ENCODE measurements at regions not wholly inside any gene's neighbourhood (a gene's known extent, or its start where the extent isn't known, plus 50 kb on each side); places are given as distances from the start of the nearest gene placed in this dataset.

DNA sequence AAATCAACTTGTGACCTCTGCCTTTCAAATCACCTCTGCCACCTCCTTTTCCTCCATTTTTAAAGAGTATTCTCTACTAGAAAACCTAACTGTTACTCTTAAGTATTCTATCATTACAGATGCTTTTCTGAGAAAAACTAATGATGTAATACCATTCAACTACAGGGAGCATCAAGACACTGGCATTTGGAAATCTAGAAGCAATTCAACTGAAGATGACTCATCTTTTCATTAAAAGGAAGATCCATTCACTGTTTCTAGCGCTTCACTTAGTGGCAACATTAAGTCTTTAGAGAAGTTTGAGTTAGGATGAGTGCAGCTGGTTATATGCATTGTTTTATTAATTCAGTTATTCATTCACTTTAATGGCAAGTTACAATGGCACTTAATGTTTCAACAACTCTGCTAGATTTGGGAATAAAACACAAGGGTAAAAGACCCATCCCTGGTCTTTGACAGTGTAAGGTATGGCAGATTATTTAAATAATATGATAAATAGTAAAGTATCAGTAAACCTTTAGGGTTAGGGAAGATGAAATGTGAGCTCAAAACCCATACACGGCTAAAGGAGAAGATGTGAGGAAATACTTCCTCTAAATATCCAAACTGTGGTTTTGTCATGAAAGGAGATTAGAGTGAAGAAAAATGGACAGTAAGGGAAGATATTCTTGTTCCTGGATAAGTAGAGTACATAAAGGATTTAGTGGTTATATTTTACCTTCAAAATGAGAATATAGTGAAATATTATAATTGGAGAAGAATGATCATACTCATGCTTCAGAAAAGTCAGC lies 61.7 kb downstream of the KCNJ2 start:
- DNase-seq, result no peak

DNA sequence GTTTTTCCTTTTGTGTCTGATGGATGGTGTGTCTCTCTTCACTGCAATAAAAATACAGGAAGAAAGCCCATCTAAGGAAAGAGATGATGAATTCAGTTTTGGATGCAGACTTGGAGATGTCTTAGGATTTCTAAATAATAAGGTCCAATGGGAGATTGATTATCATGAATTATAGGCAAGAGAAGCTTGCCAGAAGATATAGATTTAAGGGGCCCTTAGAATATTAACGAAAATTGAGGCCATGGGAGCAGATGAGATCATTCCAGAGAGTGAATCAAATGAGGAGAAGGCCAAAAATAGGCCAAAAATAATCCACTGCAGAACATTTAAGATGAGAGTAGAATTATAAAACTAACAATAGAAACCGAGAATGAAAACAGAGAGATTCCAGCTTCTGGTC lies 63.1 kb downstream of the KCNJ2 start:
- no peak for DNase-seq

DNA sequence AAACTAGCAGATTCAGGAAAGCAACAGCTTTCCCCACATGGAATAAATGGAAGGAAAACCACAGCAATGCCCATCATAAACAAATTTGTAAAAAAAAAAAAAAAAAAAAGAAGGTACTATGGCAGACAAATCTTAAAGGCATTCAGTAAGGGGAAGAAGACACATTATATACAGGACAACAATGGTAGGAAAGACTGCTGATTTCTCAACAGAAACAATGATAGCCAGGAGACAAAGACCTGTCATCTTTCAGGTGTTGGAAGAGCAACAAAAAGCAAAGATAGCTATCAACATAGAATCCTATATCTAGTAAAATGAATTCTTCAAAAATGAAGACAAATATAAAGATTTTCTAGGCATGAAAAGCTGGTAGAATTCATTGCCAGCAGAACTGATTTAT lies 65.9 kb downstream of the KCNJ2 start:
- no peak for DNase-seq

DNA sequence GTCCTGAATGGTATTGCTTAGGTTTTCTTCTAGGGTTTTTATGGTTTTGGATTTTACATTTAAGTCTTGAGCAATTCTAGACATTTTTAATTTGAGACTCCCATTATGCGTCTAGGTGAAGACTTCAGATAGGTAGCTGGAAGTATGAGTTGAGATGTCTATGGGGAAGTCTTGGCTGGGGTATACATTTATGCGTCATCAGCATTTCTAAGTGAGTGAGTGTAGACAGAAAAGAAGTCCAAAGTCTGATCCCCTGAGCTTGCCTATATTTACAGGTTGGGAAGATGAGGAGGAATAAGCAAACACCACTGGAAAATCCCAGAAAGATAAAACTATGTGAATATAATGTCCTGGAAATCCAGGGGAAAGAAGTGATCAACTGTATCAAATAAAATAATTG lies 68.9 kb downstream of the KCNJ2 start:
- DNase-seq, result no peak

DNA sequence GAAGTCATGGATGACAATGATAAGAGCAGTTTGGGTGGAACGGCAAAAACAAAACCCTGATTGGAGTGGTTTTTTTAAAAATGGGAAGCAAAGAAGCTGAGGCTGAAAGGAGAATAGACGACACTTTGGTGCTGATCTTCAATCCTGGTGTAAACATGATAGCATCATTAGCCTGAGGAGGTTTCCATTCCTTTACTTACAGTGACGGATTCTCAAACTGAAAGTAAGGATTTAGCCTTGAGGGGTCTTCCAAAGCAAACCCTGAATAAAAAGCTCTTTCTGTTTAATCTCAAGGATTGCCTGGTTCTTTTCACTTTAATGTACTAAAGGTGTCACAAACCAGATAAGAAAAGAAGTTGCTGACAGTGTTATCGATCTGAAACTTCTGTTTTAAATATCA lies 69.3 kb downstream of the KCNJ2 start:
- no peak for DNase-seq

DNA sequence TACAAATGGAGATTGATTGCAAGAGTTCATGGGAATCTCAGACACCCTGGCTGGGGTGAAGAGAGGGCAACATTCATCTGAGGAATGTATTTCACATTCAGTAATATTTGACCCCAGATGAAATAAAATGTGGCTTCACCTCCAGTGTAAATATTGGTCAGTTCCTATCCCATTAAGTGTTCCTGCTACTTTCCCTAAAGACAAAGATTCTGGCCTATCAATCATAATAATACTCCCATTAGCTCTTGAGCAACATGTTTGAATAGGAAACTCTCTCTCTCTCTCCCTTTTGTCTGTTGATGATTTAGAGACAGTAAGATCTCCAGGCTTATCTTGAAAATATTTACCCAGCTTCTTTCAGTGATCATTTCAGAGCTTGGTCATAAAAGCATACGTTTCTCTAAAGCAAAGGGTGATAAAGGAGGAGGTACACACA lies 70.1 kb downstream of the KCNJ2 start:
- no peak for DNase-seq

DNA sequence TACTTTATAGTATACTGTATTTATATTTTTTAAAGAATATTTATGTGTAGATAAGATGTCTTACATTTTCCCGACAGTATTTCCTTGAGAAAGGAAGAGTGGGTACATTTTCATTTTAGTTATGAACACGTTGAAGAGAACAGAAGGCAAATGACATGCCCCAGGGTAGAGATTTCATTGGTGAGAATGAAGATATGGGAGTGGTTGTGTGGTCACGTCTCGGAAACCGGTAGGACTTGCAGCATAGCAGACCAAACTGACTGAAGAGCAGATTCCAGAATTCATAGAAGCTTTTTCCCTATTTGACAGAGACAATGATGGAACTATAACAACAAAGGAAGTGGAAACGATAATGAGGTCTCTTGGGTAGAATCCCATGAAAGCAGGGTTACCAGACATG lies 71.7 kb downstream of the KCNJ2 start:
- DNase-seq, result no peak

DNA sequence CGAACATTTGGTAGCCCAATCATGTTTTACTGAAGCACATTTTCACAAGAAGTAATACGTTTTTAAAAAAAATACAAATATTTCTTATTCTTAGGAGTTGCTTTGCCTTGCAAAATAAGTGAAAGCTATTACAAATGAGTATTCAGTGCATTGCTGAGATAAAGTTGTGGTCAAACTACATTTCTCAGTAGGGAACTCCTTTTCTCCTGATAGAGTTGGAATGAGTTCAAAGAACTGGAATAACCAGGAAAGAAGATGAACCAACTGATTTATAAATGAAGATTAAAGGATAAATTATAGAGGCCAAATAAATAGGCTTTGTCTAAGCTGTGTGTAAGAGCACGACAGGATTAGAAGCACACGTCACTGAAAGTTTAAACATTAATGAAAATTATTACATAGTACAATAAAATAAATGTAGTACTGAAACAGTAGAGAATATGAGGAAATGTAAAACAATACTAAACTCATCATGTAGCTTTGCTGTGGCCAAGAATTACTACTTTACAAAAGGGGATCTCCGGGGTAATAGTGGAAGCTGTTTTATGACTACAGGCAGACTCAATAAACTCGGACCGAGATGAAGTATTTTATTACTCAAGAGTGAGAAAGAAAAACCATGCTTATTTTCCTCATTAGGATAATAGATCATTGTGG lies 73.6 kb downstream of the KCNJ2 start:
- DNase-seq, result no peak

DNA sequence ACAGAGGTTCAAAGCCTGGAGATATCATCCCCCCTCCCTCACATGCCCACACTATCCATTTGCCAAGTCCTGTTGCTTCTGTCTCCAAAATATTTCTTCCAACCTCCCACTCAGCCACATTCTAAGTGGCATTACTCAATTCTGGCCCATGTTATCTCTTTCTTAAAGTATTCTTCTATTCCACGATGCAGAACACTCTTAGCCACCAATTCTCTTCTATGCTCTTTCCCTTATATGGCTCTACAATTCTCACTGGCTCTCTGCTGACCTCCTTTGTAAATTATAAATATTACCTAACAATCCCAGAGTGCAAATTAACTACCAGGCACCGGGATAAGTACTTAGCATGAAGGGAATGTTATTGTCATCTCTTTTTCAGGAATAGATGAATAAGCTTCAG lies 82.4 kb downstream of the KCNJ2 start:
- DNase-seq, result no peak

DNA sequence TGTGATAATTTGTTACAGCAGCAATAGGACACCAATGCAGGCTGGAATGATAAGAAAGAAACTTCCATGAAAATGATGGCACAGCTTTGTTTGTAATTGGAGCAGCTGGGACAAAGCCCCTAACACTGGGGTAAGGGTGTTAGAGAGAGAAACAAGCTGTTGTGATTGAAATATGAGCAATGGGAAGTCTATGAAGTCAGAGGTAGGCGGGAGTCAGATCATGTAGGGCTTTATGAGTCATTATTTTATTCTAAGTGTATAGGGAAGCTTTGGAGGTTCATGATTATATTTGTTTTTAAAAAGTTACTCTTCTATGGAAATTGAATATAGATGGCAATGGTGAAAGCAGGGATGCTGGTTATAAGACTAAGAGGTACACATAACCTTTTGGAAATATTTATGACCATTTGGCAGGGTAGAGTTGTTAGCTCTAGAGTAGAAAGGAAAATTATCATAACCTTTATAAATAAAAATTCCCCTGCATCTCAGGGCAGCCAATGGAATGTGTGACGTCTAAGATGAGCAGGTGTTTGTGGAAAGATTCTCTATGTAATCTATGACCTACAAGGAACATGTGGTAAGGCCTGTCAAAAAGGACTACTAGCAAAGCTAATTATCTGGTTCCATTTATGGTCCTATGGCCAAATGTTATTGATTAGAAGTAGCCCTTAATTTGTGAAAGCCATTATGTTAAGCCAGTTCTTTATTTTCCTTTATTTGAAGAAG lies 85.6 kb downstream of the KCNJ2 start:
- DNase-seq, result no peak

DNA sequence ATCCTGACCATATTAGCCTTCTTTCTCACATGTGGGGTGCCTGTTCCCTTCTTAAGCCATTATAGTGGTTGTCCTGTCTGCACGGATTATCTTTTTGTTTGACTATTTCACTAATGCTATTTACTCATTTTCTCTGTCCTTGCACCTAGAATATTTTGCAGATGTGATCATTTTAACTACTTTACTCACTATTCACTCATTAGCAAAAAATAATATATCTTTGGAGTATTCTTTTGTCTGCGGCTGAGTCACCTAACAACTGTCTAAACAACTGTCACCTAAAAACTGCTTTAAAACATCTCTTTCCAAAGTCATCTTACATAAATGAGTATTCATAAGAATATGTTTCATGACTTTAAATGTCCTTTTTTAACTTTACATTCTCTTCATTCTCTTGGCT lies 87.4 kb downstream of the KCNJ2 start:
- no peak for DNase-seq

DNA sequence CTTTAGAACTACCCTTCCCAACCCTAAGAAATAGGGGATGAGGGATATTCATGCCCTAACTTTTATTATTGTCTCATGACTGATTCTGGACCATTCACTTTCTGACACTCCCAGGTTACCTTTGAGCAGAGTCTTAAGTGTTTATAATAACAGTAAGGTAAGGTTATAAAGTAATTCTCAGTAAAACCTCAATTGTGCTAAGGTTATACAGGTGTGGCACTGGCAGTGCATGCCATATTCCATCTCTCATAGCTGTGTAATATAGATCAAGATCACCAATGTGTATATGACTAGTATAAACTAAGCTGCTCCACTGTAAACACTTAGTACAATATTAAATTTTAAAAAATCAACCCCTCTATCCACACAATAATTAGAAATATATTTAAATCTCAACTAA lies 89.1 kb downstream of the KCNJ2 start:
- no peak for DNase-seq

DNA sequence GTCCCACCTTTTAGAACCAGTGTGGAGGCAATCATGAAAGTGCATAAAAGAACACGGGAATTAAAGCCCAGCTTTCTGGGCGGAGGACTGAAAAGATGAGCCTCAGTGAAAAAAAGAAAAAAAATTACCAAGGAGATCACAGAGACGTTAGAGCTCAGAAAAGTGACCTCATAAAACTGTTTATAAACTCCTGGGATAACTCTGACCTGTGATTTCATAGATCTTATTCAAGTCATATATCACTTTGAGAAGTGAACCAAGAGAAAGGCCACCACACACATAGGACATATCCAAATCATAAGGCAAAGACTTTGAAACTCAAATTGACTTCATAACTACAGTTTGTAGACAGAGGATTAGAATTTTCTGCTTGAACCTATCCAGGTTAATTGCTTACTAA lies 90.1 kb downstream of the KCNJ2 start:
- no peak for DNase-seq

DNA sequence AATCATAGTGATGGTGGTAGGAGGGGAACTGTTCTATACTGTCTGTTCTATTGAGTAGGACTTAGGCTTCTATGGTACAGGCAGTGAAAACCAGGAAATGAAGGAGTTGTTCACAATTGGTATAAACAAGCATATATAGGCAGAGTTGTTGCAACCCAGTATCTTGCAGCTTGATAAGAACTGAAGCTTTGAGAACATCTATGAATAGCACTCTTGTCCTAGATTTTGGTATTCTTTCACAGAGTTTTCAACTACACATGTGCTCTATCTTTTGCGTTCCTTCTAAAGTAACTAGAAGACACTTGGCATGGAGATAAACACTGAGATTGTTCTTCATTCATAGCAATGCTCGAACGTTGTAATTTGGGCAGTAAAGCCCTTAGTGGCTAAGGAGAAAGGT lies 91.8 kb downstream of the KCNJ2 start:
- DNase-seq, result no peak

DNA sequence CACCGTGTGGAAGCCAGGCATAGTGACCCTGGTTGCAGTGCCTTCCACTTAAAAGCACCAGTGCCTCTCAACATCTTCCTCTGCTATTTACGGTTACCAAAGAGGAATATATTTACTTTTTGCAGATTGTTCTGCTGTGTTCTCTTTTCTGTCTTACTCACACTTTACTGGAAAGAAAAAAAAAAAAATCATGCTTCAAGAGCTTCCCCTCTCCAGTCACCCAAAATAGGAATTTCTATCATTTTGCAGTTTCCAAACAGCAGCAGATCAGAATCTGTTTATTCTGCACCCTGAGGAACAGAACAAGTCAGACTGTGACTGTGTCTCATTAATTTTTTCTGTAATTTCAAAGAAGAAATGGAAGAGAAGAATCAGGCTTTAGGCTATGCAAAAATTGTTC lies 96.1 kb downstream of the KCNJ2 start:
- no peak for DNase-seq

DNA sequence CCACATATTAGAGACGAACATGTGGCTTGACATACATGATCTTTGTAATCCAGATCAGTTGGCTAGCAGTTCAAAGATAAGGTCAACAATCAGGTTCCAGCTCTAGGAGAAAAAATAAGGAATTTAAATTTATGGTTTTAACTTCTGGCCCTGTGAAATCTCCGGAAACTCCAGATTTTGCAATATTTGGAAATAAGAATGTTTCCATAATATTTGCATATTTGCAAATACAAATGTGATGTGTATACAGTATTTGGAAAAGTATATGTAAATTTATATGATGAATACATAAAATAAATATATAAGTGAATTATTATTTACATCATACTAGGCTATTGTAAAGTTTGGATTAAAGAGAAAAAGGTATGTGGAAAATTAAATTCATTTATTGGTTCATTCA lies 97.1 kb downstream of the KCNJ2 start:
- no peak for DNase-seq

DNA sequence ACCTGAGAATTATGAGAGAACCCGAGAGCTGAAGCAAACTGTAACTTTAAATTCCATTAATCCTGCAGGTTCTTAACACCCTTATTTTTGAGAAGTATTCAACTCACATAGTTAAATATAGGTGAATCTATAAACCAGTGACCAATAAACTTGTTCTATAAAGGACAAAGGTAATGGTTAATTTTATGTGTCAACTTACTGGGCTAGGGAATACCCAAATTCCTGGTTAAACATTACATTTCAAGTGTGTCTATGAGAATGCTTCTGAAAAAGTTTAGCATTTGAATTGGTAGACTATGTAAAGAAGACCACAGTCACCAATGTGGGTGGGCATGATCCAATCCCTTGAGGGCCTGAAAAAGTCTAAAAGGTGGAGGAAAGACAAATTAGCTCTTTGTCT lies 99.1 kb downstream of the KCNJ2 start:
- DNase-seq, result no peak

DNA sequence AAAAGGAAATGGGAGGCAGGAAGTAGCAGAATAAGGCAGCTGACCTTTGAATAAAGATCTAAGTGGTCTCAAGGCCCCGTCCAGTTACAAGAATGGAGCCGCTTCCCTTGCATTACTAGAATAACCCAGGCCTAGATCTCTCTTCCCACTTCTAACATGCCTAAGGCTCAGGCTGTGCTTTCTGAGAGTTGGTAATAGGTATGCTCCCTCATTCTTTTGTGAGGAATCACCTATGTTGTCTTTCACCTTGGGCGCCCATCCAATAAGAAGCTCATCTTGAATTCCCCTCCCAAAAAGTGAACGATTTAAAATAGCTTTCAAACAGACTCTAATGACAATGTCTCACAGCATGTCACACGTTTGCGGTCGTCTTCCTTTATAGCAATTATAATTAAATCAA lies 101.2 kb downstream of the KCNJ2 start:
- DNase-seq, result no peak

DNA sequence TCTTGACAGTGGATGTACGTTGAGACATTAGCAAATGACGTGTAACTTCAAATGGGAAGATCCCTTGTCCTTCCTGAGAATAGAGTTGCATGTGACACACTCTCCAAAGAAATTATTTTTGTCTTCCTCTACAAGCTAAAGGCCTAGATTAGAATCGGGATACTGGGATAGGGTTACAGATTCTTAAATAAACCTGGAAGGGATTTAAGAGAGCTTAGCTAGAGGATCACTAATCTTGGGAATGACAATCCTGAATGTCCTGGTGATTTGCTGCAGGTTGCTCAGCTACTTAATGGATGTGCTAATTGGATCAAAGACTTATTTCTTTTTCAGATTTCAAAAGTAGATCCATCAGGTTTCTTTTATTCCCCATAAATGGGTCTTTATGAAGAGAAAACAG lies 101.9 kb downstream of the KCNJ2 start:
- DNase-seq, result no peak

DNA sequence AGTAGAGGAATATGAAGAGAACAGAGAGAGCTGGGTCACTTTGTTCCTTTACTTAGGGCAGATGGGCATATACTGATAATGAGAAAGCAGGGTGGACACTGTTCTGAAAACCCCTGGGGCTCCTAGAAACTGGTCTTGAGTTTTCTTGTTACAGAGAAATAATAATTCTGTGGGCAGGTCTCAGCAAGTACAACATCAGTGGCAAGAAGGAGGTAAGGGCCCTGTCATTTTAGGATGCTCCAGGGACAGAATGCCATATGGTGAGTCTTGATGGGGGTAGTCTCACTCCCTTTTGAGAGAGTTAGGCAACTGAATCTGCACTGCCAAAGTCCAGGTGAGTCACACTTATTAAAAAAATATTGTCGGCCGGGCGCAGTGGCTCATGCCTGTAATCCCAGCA lies 102.3 kb downstream of the KCNJ2 start:
- no peak for DNase-seq

DNA sequence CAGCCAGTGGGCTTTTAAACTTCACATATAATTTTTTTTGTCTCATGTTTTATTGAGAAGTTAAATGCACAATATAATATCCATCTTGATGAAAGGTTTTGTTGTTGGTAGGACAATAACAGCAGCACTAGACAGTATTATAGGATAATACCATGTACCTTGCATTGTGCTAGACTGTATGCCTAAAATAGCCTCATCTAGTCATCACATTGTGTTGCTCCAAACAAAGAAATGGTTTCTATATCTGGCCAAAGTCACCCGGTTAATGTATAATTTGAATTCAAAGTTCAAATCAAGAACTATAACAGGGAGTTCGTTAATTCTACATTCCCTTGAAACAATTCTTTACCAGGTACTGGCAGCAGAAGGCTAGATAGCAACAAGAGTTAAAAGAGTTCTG lies 104.9 kb downstream of the KCNJ2 start:
- DNase-seq, result no peak

DNA sequence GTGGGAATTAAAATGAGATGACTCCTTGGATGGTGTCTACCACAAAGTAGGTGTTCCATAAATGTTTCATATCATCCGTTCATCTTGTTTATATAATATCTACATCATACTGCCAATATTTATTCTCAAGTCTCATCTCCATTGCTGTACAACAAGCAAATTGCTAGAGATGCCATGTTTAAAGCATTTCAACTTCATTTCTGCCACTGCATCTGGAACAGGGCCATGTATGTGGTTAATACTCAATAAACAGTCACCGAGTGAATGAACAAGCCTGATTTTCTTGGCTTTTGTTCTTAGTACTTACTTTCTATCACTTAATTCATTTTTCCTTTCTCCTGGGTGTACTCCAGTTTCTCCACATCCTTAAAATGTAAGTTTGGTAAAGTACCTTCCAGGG lies 107.6 kb downstream of the KCNJ2 start:
- no peak for DNase-seq
